ENCODE measurements at regions not wholly inside any gene's neighbourhood (a gene's known extent, or its start where the extent isn't known, plus 50 kb on each side); places are given as distances from the start of the nearest gene placed in this dataset.

GRCh38 chr6:166839569-166839968 lies 116.8 kb downstream of the RNASET2 start:
- no peak overlapping the region for H3K27ac ChIP-seq (ENCODE audit: low read depth in 1 of 2, low read length in 2 of 2)
- no peaks in the 10 kb centered on the region for H4K20me1 ChIP-seq (ENCODE audit: insufficient read depth, low read length)
- H3K36me3 ChIP-seq (replicated peaks in 1 of 2; ENCODE audit: control insufficient read depth in 1 of 2, insufficient read depth in 2 of 2, low read length in 2 of 2), result no peaks in the 10 kb centered on the region
- DNase-seq, result no peak
- no peak overlapping the region for H3K4me3 Mint-ChIP-seq
- H3K27ac Mint-ChIP-seq, result no peak overlapping the region
- no peak overlapping the region for H3K9ac ChIP-seq (ENCODE audit: insufficient read depth, low read length, poor library complexity, severe bottlenecking)
- H3K4me3 ChIP-seq (replicated peaks in 1 of 3; ENCODE audit: low read depth in 2 of 3, low read length in 3 of 3), result no peak overlapping the region
- H3K4me1 ChIP-seq (ENCODE audit: control insufficient read depth in 1 of 2, insufficient read depth in 2 of 2, low read length in 2 of 2), result no peaks in the 10 kb centered on the region
- no peaks in the 10 kb centered on the region for H3K79me2 ChIP-seq (ENCODE audit: insufficient read depth, low read length)
- intact Hi-C loops (cut with micrococcal nuclease), result no loop called here
- peaks cover 0 to 4% of the 10 kb centered on the region in 2 donors for H3K36me3 Mint-ChIP-seq
- 75% methylated on average over 2 of the region's 3 CpGs for WGBS (ENCODE audit: insufficient coverage)
- H3K9me3 Mint-ChIP-seq, result peaks cover 0 to 6% (median 2%) of the 10 kb centered on the region in 7 donors
- H3K9me3 ChIP-seq (replicated peaks in 1 of 2; ENCODE audit: control insufficient read depth in 1 of 2, insufficient read depth in 1 of 2, low read length in 2 of 2), result no peaks in the 10 kb centered on the region
- H2AFZ ChIP-seq (ENCODE audit: insufficient read depth, low read depth, low read length, poor library complexity, severe bottlenecking), result no peak overlapping the region
- no peaks in the 10 kb centered on the region for H3K4me1 Mint-ChIP-seq
- no peaks in the 10 kb centered on the region for H3K27me3 ChIP-seq (ENCODE audit: control insufficient read depth in 2 of 2, insufficient read depth in 2 of 2, low read length in 2 of 2)
- H3K4me2 ChIP-seq (replicated peaks; ENCODE audit: extremely low read depth, low read length, poor library complexity, severe bottlenecking), result no peak overlapping the region
- TF ChIP-seq, protein P1, sequence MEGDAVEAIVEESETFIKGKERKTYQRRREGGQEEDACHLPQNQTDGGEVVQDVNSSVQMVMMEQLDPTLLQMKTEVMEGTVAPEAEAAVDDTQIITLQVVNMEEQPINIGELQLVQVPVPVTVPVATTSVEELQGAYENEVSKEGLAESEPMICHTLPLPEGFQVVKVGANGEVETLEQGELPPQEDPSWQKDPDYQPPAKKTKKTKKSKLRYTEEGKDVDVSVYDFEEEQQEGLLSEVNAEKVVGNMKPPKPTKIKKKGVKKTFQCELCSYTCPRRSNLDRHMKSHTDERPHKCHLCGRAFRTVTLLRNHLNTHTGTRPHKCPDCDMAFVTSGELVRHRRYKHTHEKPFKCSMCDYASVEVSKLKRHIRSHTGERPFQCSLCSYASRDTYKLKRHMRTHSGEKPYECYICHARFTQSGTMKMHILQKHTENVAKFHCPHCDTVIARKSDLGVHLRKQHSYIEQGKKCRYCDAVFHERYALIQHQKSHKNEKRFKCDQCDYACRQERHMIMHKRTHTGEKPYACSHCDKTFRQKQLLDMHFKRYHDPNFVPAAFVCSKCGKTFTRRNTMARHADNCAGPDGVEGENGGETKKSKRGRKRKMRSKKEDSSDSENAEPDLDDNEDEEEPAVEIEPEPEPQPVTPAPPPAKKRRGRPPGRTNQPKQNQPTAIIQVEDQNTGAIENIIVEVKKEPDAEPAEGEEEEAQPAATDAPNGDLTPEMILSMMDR (IDR thresholded peaks at IDR 0.05), result no peak
- H3K27me3 Mint-ChIP-seq (ENCODE audit: low read depth in 3 of 3), result peaks cover 3 to 13% (median 10%) of the 10 kb centered on the region in 3 donors

- no peak overlapping the region for H3K4me3 Mint-ChIP-seq
- H2AFZ ChIP-seq (ENCODE audit: insufficient read depth, low read depth, low read length, poor library complexity, severe bottlenecking), result no peak overlapping the region
- no peaks in the 10 kb centered on the region for H3K9me3 ChIP-seq (replicated peaks in 1 of 2; ENCODE audit: control insufficient read depth in 1 of 2, insufficient read depth in 1 of 2, low read length in 2 of 2)
- no peaks in the 10 kb centered on the region for H4K20me1 ChIP-seq (ENCODE audit: insufficient read depth, low read length)
- H3K4me1 Mint-ChIP-seq, result no peaks in the 10 kb centered on the region
- TF ChIP-seq, protein P1 (IDR thresholded peaks at IDR 0.05), result no peak
- H3K4me1 ChIP-seq (ENCODE audit: control insufficient read depth in 1 of 2, insufficient read depth in 2 of 2, low read length in 2 of 2), result no peaks in the 10 kb centered on the region
- no peak for DNase-seq
- WGBS (ENCODE audit: insufficient coverage), result 74% methylated on average over 6 of the region's 10 CpGs
- no peak overlapping the region for H3K4me3 ChIP-seq (replicated peaks in 1 of 3; ENCODE audit: low read depth in 2 of 3, low read length in 3 of 3)
- H3K36me3 ChIP-seq (replicated peaks in 1 of 2; ENCODE audit: control insufficient read depth in 1 of 2, insufficient read depth in 2 of 2, low read length in 2 of 2), result no peaks in the 10 kb centered on the region
- H3K36me3 Mint-ChIP-seq, result peaks cover 0 to 4% of the 10 kb centered on the region in 2 donors
- no peak overlapping the region for H3K9ac ChIP-seq (ENCODE audit: insufficient read depth, low read length, poor library complexity, severe bottlenecking)
- intact Hi-C loops (cut with micrococcal nuclease), result no loop called here
- peaks cover 3 to 10% (median 8%) of the 10 kb centered on the region in 3 donors for H3K27me3 Mint-ChIP-seq (ENCODE audit: low read depth in 3 of 3)
- H3K9me3 Mint-ChIP-seq, result peaks cover 0 to 6% (median 2%) of the 10 kb centered on the region in 7 donors
- H3K4me2 ChIP-seq (replicated peaks; ENCODE audit: extremely low read depth, low read length, poor library complexity, severe bottlenecking), result no peak overlapping the region
- no peaks in the 10 kb centered on the region for H3K79me2 ChIP-seq (ENCODE audit: insufficient read depth, low read length)
- no peak overlapping the region for H3K27ac ChIP-seq (ENCODE audit: low read depth in 1 of 2, low read length in 2 of 2)
- no peaks in the 10 kb centered on the region for H3K27me3 ChIP-seq (ENCODE audit: control insufficient read depth in 2 of 2, insufficient read depth in 2 of 2, low read length in 2 of 2)
- no peak overlapping the region for H3K27ac Mint-ChIP-seq
These were observed 117.4 kb downstream of the RNASET2 start for GRCh38 chr6:166838987-166839386.
